H9 (cell line): ENCODE measurements at regions not wholly inside any gene's neighbourhood (a gene's known extent, or its start where the extent isn't known, plus 50 kb on each side); places are given as distances from the start of the nearest gene placed in this dataset.

Experiments used
- DNase-seq: peaks from one replicate; pipeline ENCODE4 v3.0.0-alpha.2; 2017
- H2AFZ ChIP-seq: one replicate; pipeline ENCODE4 v1.6.1; 2013; ENCODE audit warnings: mild to moderate bottlenecking, low read length, control low read depth, moderate library complexity
- H2AK5ac ChIP-seq: 2 replicates; pipeline ENCODE4 v1.6.1; 2013; ENCODE audit warnings: low read length, control low read depth, mixed read lengths; ENCODE audit not compliant: insufficient read length
- H2BK120ac ChIP-seq: one replicate; pipeline ENCODE4 v1.6.1; 2013; ENCODE audit warnings: low read depth, mild to moderate bottlenecking, low read length, control low read depth, inconsistent platforms; ENCODE audit not compliant: poor library complexity, severe bottlenecking
- H2BK12ac ChIP-seq: 2 replicates; pipeline ENCODE4 v1.6.1; 2013; ENCODE audit warnings: low read length, control low read depth, mixed read lengths, low read depth; ENCODE audit not compliant: insufficient read length
- H2BK15ac ChIP-seq: 2 replicates; pipeline ENCODE4 v1.6.1; 2013; ENCODE audit warnings: low read depth, low read length, control low read depth
- H2BK20ac ChIP-seq: one replicate; pipeline ENCODE4 v1.6.1; 2013; ENCODE audit warnings: low read depth, mild to moderate bottlenecking, low read length, control low read depth, inconsistent platforms; ENCODE audit not compliant: poor library complexity, severe bottlenecking
- H2BK5ac ChIP-seq: 2 replicates; pipeline ENCODE4 v1.6.1; 2013; ENCODE audit warnings: low read length, control low read depth, mixed read lengths; ENCODE audit not compliant: insufficient read length
- H3K14ac ChIP-seq: 2 replicates; pipeline ENCODE4 v1.6.1; 2013; ENCODE audit warnings: low read length, control low read depth; ENCODE audit not compliant: insufficient read depth
- H3K18ac ChIP-seq: 2 replicates; pipeline ENCODE4 v1.6.1; 2013; ENCODE audit warnings: low read depth, mild to moderate bottlenecking, mixed read lengths, low read length, control low read depth; ENCODE audit not compliant: insufficient read length
- H3K23ac ChIP-seq: 2 replicates; pipeline ENCODE4 v1.6.1; 2013; ENCODE audit warnings: low read length, control low read depth, mixed read lengths, low read depth; ENCODE audit not compliant: insufficient read length
- H3K23me2 ChIP-seq: 2 replicates; pipeline ENCODE4 v1.6.1; 2013; ENCODE audit warnings: low read depth, mild to moderate bottlenecking, mixed read lengths, low read length, control low read depth; ENCODE audit not compliant: insufficient read length, poor library complexity, severe bottlenecking
- H3K27ac ChIP-seq: 2 replicates; pipeline ENCODE4 v1.5.1; 2013; ENCODE audit warnings: low read length, control low read depth, mixed read lengths, low read depth; ENCODE audit not compliant: insufficient read length
- H3K27me3 ChIP-seq: 2 replicates; pipeline ENCODE4 v1.6.1; 2013; ENCODE audit warnings: low read length, control low read depth, inconsistent platforms; ENCODE audit not compliant: insufficient read depth
- H3K4ac ChIP-seq: 2 replicates; pipeline ENCODE4 v1.6.1; 2013; ENCODE audit warnings: low read depth, mild to moderate bottlenecking, control low read depth, inconsistent platforms, low read length, moderate library complexity
- H3K4me1 ChIP-seq: 2 replicates; pipeline ENCODE4 v1.6.1; 2013; ENCODE audit warnings: low read length, control low read depth, inconsistent platforms; ENCODE audit not compliant: insufficient read depth
- H3K4me2 ChIP-seq: 2 replicates; pipeline ENCODE4 v1.6.1; 2013; ENCODE audit warnings: low read length, control low read depth, mixed read lengths; ENCODE audit not compliant: insufficient read length, insufficient read depth
- H3K56ac ChIP-seq: 2 replicates; pipeline ENCODE4 v1.6.1; 2013; ENCODE audit warnings: low read depth, mild to moderate bottlenecking, mixed read lengths, low read length, control low read depth; ENCODE audit not compliant: insufficient read length
- H3K79me1 ChIP-seq: 2 replicates; pipeline ENCODE4 v1.6.1; 2013; ENCODE audit warnings: low read depth, mild to moderate bottlenecking, moderate library complexity, low read length, control low read depth, inconsistent platforms; ENCODE audit not compliant: insufficient read depth, poor library complexity, severe bottlenecking
- H3K79me2 ChIP-seq: 2 replicates; pipeline ENCODE4 v1.6.1; 2013; ENCODE audit warnings: low read length, control low read depth, inconsistent platforms; ENCODE audit not compliant: insufficient read depth
- H3K9ac ChIP-seq: 2 replicates; pipeline ENCODE4 v1.6.1; 2013; ENCODE audit warnings: low read length, control low read depth, mixed read lengths; ENCODE audit not compliant: insufficient read length; ENCODE audit errors: extremely low read depth
- H3K9me3 ChIP-seq: one replicate; pipeline ENCODE4 v1.6.1; 2013; ENCODE audit warnings: low read depth, low read length, inconsistent platforms; ENCODE audit not compliant: control insufficient read depth
- H3T11ph ChIP-seq: one replicate; pipeline ENCODE4 v1.6.1; 2013; ENCODE audit warnings: mild to moderate bottlenecking, low read length, control low read depth, inconsistent platforms
- H4K20me1 ChIP-seq: one replicate; pipeline ENCODE4 v1.6.1; 2013; ENCODE audit not compliant: control insufficient read depth, insufficient read length, insufficient read depth
- H4K5ac ChIP-seq: 2 replicates; pipeline ENCODE4 v1.6.1; 2013; ENCODE audit warnings: low read depth, mild to moderate bottlenecking, mixed read lengths, low read length, control low read depth; ENCODE audit not compliant: insufficient read length
- H4K8ac ChIP-seq: replicated peaks from 2 replicates; pipeline ENCODE4 v1.6.1; 2013; ENCODE audit warnings: low read length, control low read depth, mixed read lengths, low read depth; ENCODE audit not compliant: insufficient read length
- H4K91ac ChIP-seq: 2 replicates; pipeline ENCODE4 v1.6.1; 2013; ENCODE audit warnings: low read depth, mild to moderate bottlenecking, moderate library complexity, mixed read lengths, low read length, control low read depth; ENCODE audit not compliant: insufficient read length
- H3K27ac Mint-ChIP-seq, 3 experiments: 2 replicates in 2 of 3; 3 replicates in 1 of 3; pipeline ENCODE4 v1.8.0; 2020 to 2021; ENCODE audit warnings: mixed read lengths in 3 of 3, mild to moderate bottlenecking in 1 of 3, moderate library complexity in 1 of 3
- H3K27me3 Mint-ChIP-seq: 2 replicates; pipeline ENCODE4 v1.8.0; 2021; ENCODE audit warnings: low read depth, mild to moderate bottlenecking, moderate library complexity, mixed read lengths
- H3K36me3 Mint-ChIP-seq, 3 experiments: 2 replicates in 2 of 3; 3 replicates in 1 of 3; pipeline ENCODE4 v1.8.0; 2020 to 2021; ENCODE audit warnings: low read depth in 3 of 3, mixed read lengths in 3 of 3; ENCODE audit not compliant: insufficient read depth in 1 of 3
- H3K4me1 Mint-ChIP-seq, 2 experiments: 2 replicates each; pipeline ENCODE4 v1.8.0; 2020; ENCODE audit warnings: mixed read lengths in 2 of 2
- H3K4me3 Mint-ChIP-seq, 2 experiments: 2 replicates in 1 of 2; 3 replicates in 1 of 2; pipeline ENCODE4 v1.8.0; 2020 to 2021; ENCODE audit warnings: mild to moderate bottlenecking in 2 of 2, mixed read lengths in 2 of 2, moderate library complexity in 1 of 2
- H3K9me3 Mint-ChIP-seq, 2 experiments: 2 replicates in 1 of 2; 3 replicates in 1 of 2; pipeline ENCODE4 v1.8.0; 2020; ENCODE audit warnings: mild to moderate bottlenecking in 2 of 2, mixed read lengths in 2 of 2, moderate library complexity in 1 of 2
- CTCF ChIP-seq: fragments of 200-600 bp; sonication (generic); conservative IDR thresholded peaks from 3 replicates; pipeline ENCODE4 v1.8.0; 2021; ENCODE audit warnings: antibody characterized with exemption, mild to moderate bottlenecking
- WGBS: extraction: QIAGEN DNeasy Blood & Tissue Kit; methylation state at CpG from one replicate; pipeline ENCODE4 v1.1.7; 2013; ENCODE audit warnings: missing lambda C conversion rate, low lambda C conversion rate, mixed read lengths; ENCODE audit not compliant: insufficient read length; ENCODE audit errors: extremely low coverage; 5-methylcytosine and 5-hydroxymethylcytosine counted together

- no peak overlapping the region for H4K91ac ChIP-seq
- H3K4me2 ChIP-seq, result no peak overlapping the region
- Mint-ChIP-seq H3K36me3 (peaks cover 21 to 55% (median 32%) of the 10 kb centered on the region in 3 experiments), H3K4me3 (no peak overlapping the region), H3K4me1 (no peaks in the 10 kb centered on the region), H3K27me3 (peaks cover 5% of the 10 kb centered on the region), H3K27ac (no peak overlapping the region), H3K9me3 (peaks cover 87 to 95% of the 10 kb centered on the region in 2 experiments)
- H2AFZ ChIP-seq, result no peak overlapping the region
- H2BK120ac ChIP-seq, result no peak overlapping the region
- no peaks in the 10 kb centered on the region for H3K79me2 ChIP-seq
- H4K20me1 ChIP-seq, result no peaks in the 10 kb centered on the region
- no peak overlapping the region for H3K56ac ChIP-seq
- H3K23ac ChIP-seq, result no peak overlapping the region
- no peaks in the 10 kb centered on the region for H3K27me3 ChIP-seq
- no peaks in the 10 kb centered on the region for H3K79me1 ChIP-seq
- H3K27ac ChIP-seq, result no peak overlapping the region
- H3K14ac ChIP-seq, result no peak overlapping the region
- no peak for TF ChIP-seq CTCF
- no peak overlapping the region for H2AK5ac ChIP-seq
- H3T11ph ChIP-seq, result no peak overlapping the region
- DNase-seq, result no peak
- H3K4me1 ChIP-seq, result no peaks in the 10 kb centered on the region
- no peak overlapping the region for H2BK15ac ChIP-seq
- peaks cover 84% of the 10 kb centered on the region for H3K9me3 ChIP-seq
- WGBS, result no CpG with 5 or more reads among the region's 14 CpGs
- H2BK12ac ChIP-seq, result no peak overlapping the region
- H3K9ac ChIP-seq, result no peak overlapping the region
- H2BK5ac ChIP-seq, result no peak overlapping the region
- no peak overlapping the region for H2BK20ac ChIP-seq
- no peak overlapping the region for H4K5ac ChIP-seq
- no peak overlapping the region for H4K8ac ChIP-seq
- no peaks in the 10 kb centered on the region for H3K23me2 ChIP-seq
- H3K18ac ChIP-seq, result no peak overlapping the region
- H3K4ac ChIP-seq, result no peak overlapping the region
Measured at GRCh38 chr9:65410926-65411325, 125.9 kb upstream of the FOXD4L5 start.
